NCI-H524 (cell line): ENCODE measurements at regions not wholly inside any gene's neighbourhood (a gene's known extent, or its start where the extent isn't known, plus 50 kb on each side); places are given as distances from the start of the nearest gene placed in this dataset.

Source experiments
- DNase-seq, 2 experiments: peaks; one replicate each; lab custom pipeline; 2025; lab: John Stamatoyannopoulos, UW

GRCh38 chr1:223000632-223001031 lies 142.4 kb downstream of the TLR5 start:
- peak in 1 of 2 experiments; percentile 44 for DNase-seq

GRCh38 chr1:223001653-223002634 lies 141.1 kb downstream of the TLR5 start:
- DNase-seq: peak; percentile 1 to 15

- no peak for DNase-seq
Measured at GRCh38 chr1:223003549-223003948, 139.5 kb downstream of the TLR5 start.

- DNase-seq: no peak
Measured at GRCh38 chr1:223006371-223006770, 136.7 kb downstream of the TLR5 start.

- DNase-seq: peak; percentile 49 to 80
Measured at GRCh38 chr1:223006917-223007648, 136.0 kb downstream of the TLR5 start.

- peak in 1 of 2 experiments; percentile 41 for DNase-seq
Measured at GRCh38 chr1:223007935-223008334, 135.1 kb downstream of the TLR5 start.

GRCh38 chr1:223008808-223009207 lies 134.2 kb downstream of the TLR5 start:
- no peak for DNase-seq

GRCh38 chr1:223009406-223009805 lies 133.6 kb downstream of the TLR5 start:
- no peak for DNase-seq

GRCh38 chr1:223010582-223011504 lies 132.2 kb downstream of the TLR5 start:
- no peak for DNase-seq

- DNase-seq: no peak
Measured at GRCh38 chr1:223011505-223011856, 131.6 kb downstream of the TLR5 start.

GRCh38 chr1:223012176-223012788 lies 130.8 kb downstream of the TLR5 start:
- no peak for DNase-seq

- DNase-seq: no peak
Measured at GRCh38 chr1:223012938-223013337, 130.1 kb downstream of the TLR5 start.

GRCh38 chr1:223014142-223014873 lies 128.7 kb downstream of the TLR5 start:
- DNase-seq: no peak

- no peak for DNase-seq
Measured at GRCh38 chr1:223016381-223016780, 126.7 kb downstream of the TLR5 start.

GRCh38 chr1:223016890-223017289 lies 126.2 kb downstream of the TLR5 start:
- DNase-seq: no peak

GRCh38 chr1:223017291-223017690 lies 125.8 kb downstream of the TLR5 start:
- DNase-seq: no peak

- DNase-seq: no peak
Measured at GRCh38 chr1:223018534-223018933, 124.5 kb downstream of the TLR5 start.

- DNase-seq: no peak
Measured at GRCh38 chr1:223019256-223019655, 123.8 kb downstream of the TLR5 start.

GRCh38 chr1:223020770-223021169 lies 122.3 kb downstream of the TLR5 start:
- DNase-seq: no peak

GRCh38 chr1:223022641-223023473 lies 120.2 kb downstream of the TLR5 start:
- peak; percentile 99 for DNase-seq
